ENCODE measurements at regions not wholly inside any gene's neighbourhood (a gene's known extent, or its start where the extent isn't known, plus 50 kb on each side); places are given as distances from the start of the nearest gene placed in this dataset.
A peak's percentile ranks its signal among the peaks of the same experiment; 100 is the strongest.
"Not testable (repeated sequence)": the region's sequence is repeated elsewhere in the genome, so short reads cannot be mapped to it uniquely, and the experiment has no call there.

DNA sequence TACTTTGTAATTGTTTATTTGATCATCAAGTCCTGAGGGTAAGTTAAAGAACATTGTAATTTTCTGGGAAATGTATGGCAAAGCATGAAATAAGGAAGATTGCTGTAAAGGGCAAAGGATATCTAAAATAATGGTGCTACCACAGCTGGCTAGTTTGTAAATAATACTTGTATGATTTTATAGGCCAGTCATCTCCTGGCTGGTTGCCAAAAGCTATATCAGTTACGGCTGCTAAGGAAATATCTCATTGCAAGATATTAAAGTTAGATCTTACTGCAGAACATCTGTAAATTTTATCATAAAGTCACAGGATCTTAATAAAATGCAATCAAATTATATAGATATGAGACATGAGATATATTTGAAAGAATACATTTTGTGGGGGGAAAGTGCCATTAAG lies 150.8 kb upstream of the CXCL13 start:
- no peaks in the 10 kb centered on the region for H3K27me3 ChIP-seq
- ATAC-seq (no peak), DNase-seq (no peak)
- 35% methylated on average over 1 of the region's 1 CpG for WGBS (ENCODE audit: insufficient coverage, low coverage, low lambda C conversion rate, missing lambda C conversion rate)
- H3K36me3 ChIP-seq = no peaks in the 10 kb centered on the region
- no peaks in the 10 kb centered on the region for H3K9me3 ChIP-seq
- H3K4me3 ChIP-seq = no peak overlapping the region
- intact Hi-C loops (cut with DNase I) = no loop called here
- H3K4me1 ChIP-seq = no peaks in the 10 kb centered on the region
- no peak overlapping the region for H3K27ac ChIP-seq
- no peak for TF ChIP-seq CTCF (IDR thresholded peaks at IDR 0.05)
- TF ChIP-seq POLR2A (IDR thresholded peaks at IDR 0.05) = no peak

DNA sequence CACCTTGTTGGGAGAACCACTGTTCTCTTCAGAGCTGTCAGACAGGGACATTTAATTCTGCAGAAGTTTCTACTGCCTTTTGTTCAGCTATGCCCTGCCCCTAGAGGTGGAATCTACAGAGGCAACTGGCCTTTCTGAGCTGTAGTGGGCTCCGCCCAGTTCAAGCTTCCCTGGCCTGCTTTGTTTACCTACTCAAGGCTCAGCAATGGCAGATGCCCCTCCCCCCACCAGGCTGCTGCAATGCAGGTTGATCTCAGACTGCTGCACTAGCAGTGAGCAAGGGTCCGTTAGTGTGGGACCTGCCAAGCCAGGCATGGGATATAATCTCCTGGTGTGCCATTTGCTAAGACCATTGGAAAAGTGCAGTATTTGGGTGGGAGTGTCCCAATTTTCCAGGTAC lies 141.5 kb upstream of the CXCL13 start:
- H3K9me3 ChIP-seq, H3K4me3 ChIP-seq, H3K4me1 ChIP-seq, H3K36me3 ChIP-seq, ATAC-seq, H3K27ac ChIP-seq, H3K27me3 ChIP-seq, DNase-seq: not testable (repeated sequence)
- 86% methylated on average over 1 of the region's 2 CpGs for WGBS (ENCODE audit: insufficient coverage, low coverage, low lambda C conversion rate, missing lambda C conversion rate)
- intact Hi-C loops (cut with DNase I) = loop anchor here in 1 of 2 donors (10.0 kb wide), 1 partner anchor 151 kb away; no protein-coding TSS in a partner anchor

DNA sequence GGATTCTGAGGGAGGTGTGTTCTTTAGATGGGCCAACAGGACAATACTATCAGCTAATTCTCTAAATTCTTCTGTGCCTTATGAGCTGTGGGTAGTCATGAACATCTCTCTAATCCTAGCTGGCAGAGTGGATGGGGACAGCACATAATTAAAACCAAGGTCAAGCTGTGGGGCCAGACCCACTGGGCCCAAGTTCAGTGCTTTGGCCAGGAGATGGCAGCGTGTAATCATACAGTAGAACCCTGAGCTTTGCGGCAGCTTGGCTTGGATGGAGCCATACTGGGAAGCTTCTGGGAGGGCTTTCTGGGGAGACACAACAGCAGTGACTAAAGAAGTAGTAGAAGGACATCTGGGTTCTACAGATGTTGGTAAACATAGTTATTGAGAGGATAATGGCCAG lies 140.3 kb upstream of the CXCL13 start:
- no peak overlapping the region for H3K27ac ChIP-seq
- no peaks in the 10 kb centered on the region for H3K4me1 ChIP-seq
- no peak overlapping the region for H3K4me3 ChIP-seq
- no peaks in the 10 kb centered on the region for H3K9me3 ChIP-seq
- DNase-seq (peak in 2 of 3 donors; percentile 48 to 64), ATAC-seq (peak; percentile 89 to 97 (median 94))
- 46% methylated on average over 2 of the region's 2 CpGs for WGBS (ENCODE audit: insufficient coverage, low coverage, low lambda C conversion rate, missing lambda C conversion rate)
- no peaks in the 10 kb centered on the region for H3K27me3 ChIP-seq
- TF ChIP-seq POLR2A (IDR thresholded peaks at IDR 0.05) (no peak), CTCF (IDR thresholded peaks at IDR 0.05) (peak; percentile 55 to 73 (median 64))
- H3K36me3 ChIP-seq = no peaks in the 10 kb centered on the region
- intact Hi-C loops (cut with DNase I) = loop anchor here in 1 of 2 donors (10.0 kb wide), 1 partner anchor 150 kb away; no protein-coding TSS in a partner anchor

DNA sequence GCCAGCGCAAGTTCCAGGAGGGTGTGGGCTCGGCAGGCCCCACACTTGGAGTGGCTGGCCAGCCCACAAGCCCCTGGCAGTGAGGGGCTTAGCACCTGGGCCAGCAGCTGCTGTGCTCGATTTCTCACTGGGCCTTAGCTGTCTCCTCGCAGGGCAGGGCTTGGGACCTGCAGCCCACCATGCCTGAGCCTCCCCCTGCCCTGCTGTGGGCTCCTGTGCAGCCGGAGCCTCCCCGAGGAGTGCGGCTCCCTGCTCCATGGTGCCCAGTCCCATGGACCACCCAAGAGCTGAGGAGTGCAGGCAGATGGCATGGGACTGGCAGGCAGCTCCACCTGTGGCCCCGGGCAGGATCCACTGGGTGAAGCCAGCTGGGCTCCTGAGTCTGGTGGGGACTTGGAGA lies 139.2 kb upstream of the CXCL13 start:
- Histone ChIP-seq H3K36me3 (no peaks in the 10 kb centered on the region), H3K27ac (no peak overlapping the region), H3K4me1 (no peaks in the 10 kb centered on the region), H3K9me3 (no peaks in the 10 kb centered on the region), H3K4me3 (no peak overlapping the region), H3K27me3 (no peaks in the 10 kb centered on the region)
- DNase-seq (no peak), ATAC-seq (peak in 1 of 4 donors; percentile 17)
- intact Hi-C loops (cut with DNase I) = loop anchor here in 1 of 2 donors (10.0 kb wide), 1 partner anchor 148 kb away; no protein-coding TSS in a partner anchor
- TF ChIP-seq POLR2A (IDR thresholded peaks at IDR 0.05) = no peak
- no peak for TF ChIP-seq CTCF (IDR thresholded peaks at IDR 0.05)
- no CpG with 5 or more reads among the region's 8 CpGs for WGBS (ENCODE audit: insufficient coverage, low coverage, low lambda C conversion rate, missing lambda C conversion rate)

DNA sequence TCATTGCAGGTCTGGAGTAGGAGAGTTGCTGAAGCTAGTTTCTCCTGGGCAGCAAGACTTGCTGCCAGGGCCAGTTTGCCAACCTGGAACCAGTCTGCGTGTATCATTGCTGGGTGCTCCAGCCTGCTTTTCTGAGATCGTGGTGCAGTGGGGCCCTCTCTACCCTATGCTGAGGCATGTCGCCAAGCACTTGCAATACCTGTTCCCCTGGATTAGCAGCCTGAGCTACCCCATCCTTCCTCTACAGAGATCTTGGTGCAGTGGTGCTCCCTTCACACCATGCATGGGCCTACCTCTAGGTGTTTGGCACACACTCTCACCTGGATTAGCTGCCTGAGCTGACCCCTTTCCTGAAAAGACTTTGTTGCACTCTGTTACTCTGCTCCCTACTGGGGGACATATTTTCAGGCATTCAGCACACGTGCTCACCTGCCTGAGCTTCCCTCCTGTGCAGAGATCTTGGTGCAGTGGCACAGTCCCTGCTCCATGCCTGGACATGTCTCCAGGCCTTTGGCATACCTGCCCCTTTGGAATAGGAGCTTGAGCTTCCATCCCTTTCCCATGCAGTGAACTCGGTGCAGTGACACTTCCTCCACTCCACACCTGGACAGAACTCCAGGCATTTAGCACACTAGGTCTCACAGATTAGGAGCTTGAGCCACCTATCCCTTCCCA lies 133.7 kb upstream of the CXCL13 start:
- Histone ChIP-seq H3K27me3 (no peaks in the 10 kb centered on the region), H3K36me3 (no peaks in the 10 kb centered on the region), H3K27ac (no peak overlapping the region), H3K4me1 (no peaks in the 10 kb centered on the region), H3K4me3 (no peak overlapping the region), H3K9me3 (no peaks in the 10 kb centered on the region)
- peak in 1 of 4 donors; percentile 42 for ATAC-seq
- DNase-seq = no peak
- no peak for TF ChIP-seq POLR2A (IDR thresholded peaks at IDR 0.05)
- TF ChIP-seq CTCF (IDR thresholded peaks at IDR 0.05) = no peak
- WGBS (ENCODE audit: insufficient coverage, low coverage, low lambda C conversion rate, missing lambda C conversion rate) = no CpG with 5 or more reads among the region's 5 CpGs
- intact Hi-C loops (cut with DNase I) = loop anchor here in 1 of 2 donors (10.0 kb wide), 1 partner anchor 143 kb away; no protein-coding TSS in a partner anchor
